Stimulated activated memory B cell treated with anti-CD40 and anti-IgM and Interleukin-4, amounts not matched to agents 10 μg/mL and 1 μg/mL and 100 μg/mL, for 72 hours (primary cell): ENCODE measurements at regions not wholly inside any gene's neighbourhood (a gene's known extent, or its start where the extent isn't known, plus 50 kb on each side); places are given as distances from the start of the nearest gene placed in this dataset.
A peak's percentile ranks its signal among the peaks of the same experiment; 100 is the strongest.
"Not testable (repeated sequence)": the region's sequence is repeated elsewhere in the genome, so short reads cannot be mapped to it uniquely, and the experiment has no call there.

Experiments
- ATAC-seq: fragments of 150-1000 bp; cut with Tn5 transposase; 2 replicates; pipeline ENCODE4 v1.10.0; 2021
- H3K27ac Mint-ChIP-seq: one replicate; pipeline ENCODE4 v1.8.0; 2022; ENCODE audit warnings: mild to moderate bottlenecking, mixed read lengths
- H3K27me3 Mint-ChIP-seq: one replicate; pipeline ENCODE4 v1.8.0; 2022; ENCODE audit warnings: mixed read lengths
- H3K36me3 Mint-ChIP-seq: one replicate; pipeline ENCODE4 v1.8.0; 2022; ENCODE audit warnings: mixed read lengths
- H3K4me1 Mint-ChIP-seq: one replicate; pipeline ENCODE4 v1.8.0; 2022; ENCODE audit warnings: mixed read lengths
- H3K4me3 Mint-ChIP-seq: one replicate; pipeline ENCODE4 v1.8.0; 2022; ENCODE audit warnings: mild to moderate bottlenecking, moderate library complexity, mixed read lengths
- H3K9me3 Mint-ChIP-seq: one replicate; pipeline ENCODE4 v1.8.0; 2022; ENCODE audit warnings: mixed read lengths

DNA sequence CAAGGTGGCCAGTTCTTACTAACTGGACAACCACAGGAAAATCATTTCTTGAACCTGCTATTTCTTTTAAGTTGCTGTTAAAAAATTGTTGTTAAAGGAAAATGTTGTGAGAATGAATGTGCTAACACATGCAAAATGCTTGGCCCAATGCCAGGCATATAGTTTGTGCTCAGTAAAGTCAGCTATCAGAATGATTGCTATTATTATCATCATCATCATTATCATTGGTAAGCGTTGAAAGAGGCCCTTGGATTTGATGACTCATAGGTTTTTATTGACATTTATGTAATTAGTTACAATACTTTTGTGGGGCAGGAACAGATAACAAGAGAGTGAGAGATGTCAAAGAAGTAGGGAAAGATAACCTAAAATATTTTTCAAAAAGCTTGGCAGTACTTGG, 394.2 kb upstream of the ZEB2 start:
- Mint-ChIP-seq H3K27ac (no peak overlapping the region), H3K36me3 (no peaks in the 10 kb centered on the region), H3K27me3 (no peaks in the 10 kb centered on the region), H3K4me3 (no peak overlapping the region), H3K4me1 (no peaks in the 10 kb centered on the region), H3K9me3 (no peaks in the 10 kb centered on the region)
- ATAC-seq = no peak

DNA sequence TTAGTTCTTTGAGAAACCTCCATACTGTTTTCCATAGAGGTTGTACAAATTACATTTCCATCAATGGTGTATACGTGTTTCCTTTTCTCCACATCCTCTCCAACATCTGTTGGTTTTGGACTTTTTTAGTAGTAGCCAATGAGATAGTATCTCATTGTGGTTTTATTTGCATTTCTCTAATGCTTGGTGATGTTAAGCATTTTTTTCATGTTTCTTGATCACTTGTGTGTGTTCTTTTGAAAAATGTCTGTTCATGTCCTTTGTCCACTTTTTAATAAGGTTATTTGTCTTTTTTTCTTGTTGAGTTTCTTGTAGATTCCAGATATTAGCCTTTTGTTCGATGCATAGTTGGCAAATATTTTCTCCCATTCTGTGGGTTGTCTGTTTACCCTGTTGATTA, 392.3 kb upstream of the ZEB2 start:
- ATAC-seq = no peak
- H3K27ac Mint-ChIP-seq = no peak overlapping the region
- H3K9me3 Mint-ChIP-seq = no peaks in the 10 kb centered on the region
- no peaks in the 10 kb centered on the region for H3K27me3 Mint-ChIP-seq
- no peak overlapping the region for H3K4me3 Mint-ChIP-seq
- no peaks in the 10 kb centered on the region for H3K36me3 Mint-ChIP-seq
- H3K4me1 Mint-ChIP-seq = no peaks in the 10 kb centered on the region

DNA sequence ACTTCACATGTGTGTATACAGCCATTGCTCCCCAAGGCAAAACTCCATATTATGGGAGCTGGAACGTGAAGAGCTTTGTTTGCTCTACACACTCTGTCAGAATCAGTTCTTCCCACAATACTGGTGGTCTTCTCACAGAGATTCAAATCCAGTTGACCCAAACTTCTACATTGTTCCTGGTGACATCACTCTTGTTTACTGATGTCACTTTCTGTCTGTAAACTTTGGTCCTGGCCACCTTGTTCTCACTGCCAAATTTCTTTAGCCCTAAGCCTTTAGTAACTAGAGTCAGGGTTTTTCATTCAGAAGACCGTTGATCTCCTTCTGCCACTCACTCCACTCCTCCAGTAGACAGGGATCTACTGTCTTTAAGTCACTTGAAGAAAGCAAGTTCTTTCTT, 386.0 kb upstream of the ZEB2 start:
- Mint-ChIP-seq H3K36me3 (peaks cover 5% of the 10 kb centered on the region), H3K27me3 (no peaks in the 10 kb centered on the region), H3K27ac (no peak overlapping the region), H3K4me1 (no peaks in the 10 kb centered on the region), H3K4me3 (no peak overlapping the region), H3K9me3 (peaks cover 5% of the 10 kb centered on the region)
- ATAC-seq = no peak

DNA sequence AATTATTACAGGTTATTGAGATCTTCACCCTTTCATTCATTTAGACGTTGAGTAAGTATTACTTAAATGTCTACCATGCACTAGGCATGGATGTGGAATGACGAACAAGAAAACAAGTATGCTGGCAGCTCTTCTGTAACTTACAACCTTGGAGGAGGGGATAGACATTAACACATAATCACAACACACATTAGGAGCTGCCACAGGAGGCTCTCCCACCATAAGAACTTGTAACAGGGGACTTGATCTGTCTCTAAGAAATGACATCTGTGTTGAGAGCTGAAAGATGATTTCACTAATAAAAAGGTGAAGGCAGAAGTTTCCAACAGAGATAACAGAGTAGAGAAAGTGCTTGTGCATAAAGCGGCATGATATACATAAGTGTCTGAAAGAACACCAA, 384.7 kb upstream of the ZEB2 start:
- H3K36me3 Mint-ChIP-seq = peaks cover 5% of the 10 kb centered on the region
- no peak overlapping the region for H3K27ac Mint-ChIP-seq
- no peak overlapping the region for H3K4me3 Mint-ChIP-seq
- no peaks in the 10 kb centered on the region for H3K4me1 Mint-ChIP-seq
- ATAC-seq = no peak
- H3K9me3 Mint-ChIP-seq = peaks cover 5% of the 10 kb centered on the region
- no peaks in the 10 kb centered on the region for H3K27me3 Mint-ChIP-seq

DNA sequence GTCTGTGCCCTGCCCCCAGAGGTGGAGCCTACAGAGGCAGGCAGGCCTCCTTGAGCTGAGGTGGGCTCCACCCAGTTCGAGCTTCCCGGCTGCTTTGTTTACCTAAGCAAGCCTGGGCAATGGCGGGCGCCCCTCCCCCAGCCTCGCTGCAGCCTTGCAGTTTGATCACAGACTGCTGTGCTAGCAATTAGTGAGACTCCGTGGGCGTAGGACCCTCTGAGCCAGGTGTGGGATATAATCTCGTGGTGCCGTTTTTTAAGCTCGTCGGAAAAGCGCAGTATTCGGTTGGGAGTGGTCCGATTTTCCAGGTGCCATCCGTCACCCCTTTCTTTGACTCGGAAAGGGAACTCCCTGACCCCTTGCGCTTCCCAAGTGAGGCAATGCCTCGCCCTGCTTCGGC, 383.1 kb upstream of the ZEB2 start:
- not testable (repeated sequence) for H3K27ac Mint-ChIP-seq, ATAC-seq, H3K4me1 Mint-ChIP-seq, H3K36me3 Mint-ChIP-seq, H3K4me3 Mint-ChIP-seq, H3K9me3 Mint-ChIP-seq, H3K27me3 Mint-ChIP-seq

DNA sequence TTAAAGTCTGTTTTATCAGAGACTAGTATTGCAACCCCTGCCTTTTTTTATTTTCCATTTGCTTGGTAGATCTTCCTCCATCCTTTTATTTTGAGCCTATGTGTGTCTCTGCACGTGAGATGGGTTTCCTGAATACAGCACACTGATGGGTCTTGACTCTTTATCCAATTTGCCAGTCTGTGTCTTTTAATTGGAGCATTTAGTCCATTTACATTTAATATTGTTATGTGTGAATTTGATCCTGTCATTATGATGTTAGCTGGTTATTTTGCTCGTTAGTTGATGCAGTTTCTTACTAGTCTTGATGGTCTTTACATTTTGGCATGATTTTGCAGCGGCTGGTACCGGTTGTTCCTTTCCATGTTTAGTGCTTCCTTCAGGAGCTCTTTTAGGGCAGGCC, 381.5 kb upstream of the ZEB2 start:
- not testable (repeated sequence) for ATAC-seq, H3K27ac Mint-ChIP-seq, H3K36me3 Mint-ChIP-seq, H3K9me3 Mint-ChIP-seq, H3K4me1 Mint-ChIP-seq, H3K4me3 Mint-ChIP-seq, H3K27me3 Mint-ChIP-seq

DNA sequence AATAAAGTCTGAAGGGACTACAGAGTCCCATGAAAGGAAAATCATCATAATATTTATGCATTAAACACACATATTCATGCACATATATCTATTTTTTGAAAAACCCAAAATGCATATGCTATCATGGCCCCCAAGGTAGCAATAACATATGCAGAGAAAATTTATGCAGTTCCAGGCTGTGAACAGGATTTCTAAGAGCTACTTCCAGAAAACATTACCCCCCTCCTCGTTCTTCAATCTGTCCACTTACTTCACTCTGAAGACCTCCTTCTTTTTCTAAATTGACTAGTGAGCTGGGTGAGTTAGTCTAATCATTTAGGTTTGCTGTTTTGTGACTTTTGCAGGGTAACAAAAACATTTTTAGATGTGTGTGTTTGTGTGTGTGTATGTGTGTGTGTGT, 376.4 kb upstream of the ZEB2 start:
- Mint-ChIP-seq H3K4me1 (no peaks in the 10 kb centered on the region), H3K36me3 (no peaks in the 10 kb centered on the region), H3K4me3 (no peak overlapping the region), H3K9me3 (no peaks in the 10 kb centered on the region), H3K27me3 (no peaks in the 10 kb centered on the region), H3K27ac (no peak overlapping the region)
- no peak for ATAC-seq

DNA sequence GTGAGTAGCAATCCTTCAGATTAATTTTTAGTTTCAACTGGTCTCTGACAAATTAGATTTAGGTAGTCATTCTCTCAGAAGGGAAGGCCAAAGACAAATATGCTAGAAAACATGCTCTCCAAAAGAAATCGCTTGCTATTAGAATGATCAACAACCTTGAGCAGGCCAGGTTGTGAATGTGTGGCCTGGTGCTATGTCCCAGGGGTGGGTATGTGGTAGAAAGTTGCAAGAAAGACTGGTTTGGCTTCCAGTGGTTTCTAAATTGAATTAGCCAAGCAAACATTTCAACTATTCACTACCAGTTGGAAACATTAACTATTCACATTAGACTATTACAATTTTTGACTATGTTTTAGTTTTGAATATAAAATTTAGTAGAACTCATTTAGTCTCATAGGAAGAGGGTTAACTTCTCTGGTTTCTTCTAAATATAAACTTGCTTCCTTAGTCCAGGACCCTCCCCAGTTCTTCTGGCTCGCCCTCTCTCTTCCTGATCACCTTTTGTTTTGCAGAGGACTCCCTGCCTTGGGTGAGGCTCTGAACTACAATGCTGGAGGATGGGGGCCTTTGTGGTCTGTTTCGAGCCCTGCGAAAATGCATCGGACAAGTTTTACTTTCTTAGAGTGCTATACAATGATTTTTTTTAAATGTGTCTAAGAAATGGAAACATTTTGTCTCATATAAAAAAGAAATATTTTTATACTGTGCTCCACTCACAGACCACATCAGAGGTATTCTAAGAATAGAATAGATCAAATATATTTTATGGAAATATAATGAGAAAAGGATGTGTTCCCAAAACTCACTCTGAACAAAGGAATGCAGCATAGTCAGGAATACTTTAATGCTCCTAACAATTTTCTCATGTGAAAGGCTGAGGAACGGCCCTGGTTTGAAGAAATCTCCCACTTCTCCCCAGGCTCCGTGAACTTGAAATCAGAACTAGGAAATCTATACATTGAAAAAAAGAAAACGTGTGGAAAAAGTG, 375.0 kb upstream of the ZEB2 start:
- Mint-ChIP-seq H3K4me1 (no peaks in the 10 kb centered on the region), H3K27me3 (no peaks in the 10 kb centered on the region), H3K4me3 (no peak overlapping the region), H3K9me3 (no peaks in the 10 kb centered on the region), H3K36me3 (no peaks in the 10 kb centered on the region), H3K27ac (no peak overlapping the region)
- ATAC-seq = no peak

DNA sequence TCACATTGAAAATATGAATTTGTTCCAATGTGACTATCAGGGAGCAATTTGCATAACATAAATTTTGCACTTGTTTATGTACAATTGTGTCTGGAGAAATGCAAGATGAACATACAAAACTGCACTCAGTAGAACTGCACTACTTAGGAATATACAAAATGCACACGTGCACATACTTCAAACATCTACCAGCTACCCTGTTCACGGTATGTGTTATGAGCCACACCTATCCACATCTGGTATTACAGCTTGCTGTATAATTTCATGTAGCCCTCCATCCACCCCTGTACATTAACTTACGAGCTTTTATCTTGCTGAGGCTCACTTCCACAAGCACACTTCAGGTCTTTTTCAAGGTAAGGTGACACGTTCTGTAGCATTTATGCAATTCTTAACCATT, 373.5 kb upstream of the ZEB2 start:
- H3K9me3 Mint-ChIP-seq = no peaks in the 10 kb centered on the region
- ATAC-seq = no peak
- no peaks in the 10 kb centered on the region for H3K27me3 Mint-ChIP-seq
- no peaks in the 10 kb centered on the region for H3K36me3 Mint-ChIP-seq
- H3K27ac Mint-ChIP-seq = no peak overlapping the region
- H3K4me3 Mint-ChIP-seq = no peak overlapping the region
- no peaks in the 10 kb centered on the region for H3K4me1 Mint-ChIP-seq

DNA sequence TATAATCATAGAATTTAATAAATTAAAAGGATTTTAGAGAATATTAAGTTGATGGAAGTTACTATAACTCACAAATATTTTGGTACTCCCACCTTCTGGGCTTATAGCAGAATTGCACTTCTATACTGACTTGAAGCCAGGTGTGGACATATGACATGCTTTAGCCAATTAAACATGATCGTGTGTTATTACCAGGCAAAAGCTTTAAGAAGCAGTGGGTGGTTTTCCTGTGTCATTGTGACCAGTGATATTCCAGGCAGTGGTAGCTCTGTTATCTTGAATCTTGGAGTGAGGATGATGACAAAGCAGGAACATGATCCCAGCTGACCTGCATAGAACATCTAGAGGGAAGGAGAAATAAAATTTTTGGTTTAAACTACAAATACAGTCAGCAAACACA, 370.9 kb upstream of the ZEB2 start:
- Mint-ChIP-seq H3K9me3 (no peaks in the 10 kb centered on the region), H3K36me3 (no peaks in the 10 kb centered on the region), H3K27ac (no peak overlapping the region), H3K27me3 (no peaks in the 10 kb centered on the region), H3K4me1 (no peaks in the 10 kb centered on the region), H3K4me3 (no peak overlapping the region)
- peak; percentile 48 for ATAC-seq

DNA sequence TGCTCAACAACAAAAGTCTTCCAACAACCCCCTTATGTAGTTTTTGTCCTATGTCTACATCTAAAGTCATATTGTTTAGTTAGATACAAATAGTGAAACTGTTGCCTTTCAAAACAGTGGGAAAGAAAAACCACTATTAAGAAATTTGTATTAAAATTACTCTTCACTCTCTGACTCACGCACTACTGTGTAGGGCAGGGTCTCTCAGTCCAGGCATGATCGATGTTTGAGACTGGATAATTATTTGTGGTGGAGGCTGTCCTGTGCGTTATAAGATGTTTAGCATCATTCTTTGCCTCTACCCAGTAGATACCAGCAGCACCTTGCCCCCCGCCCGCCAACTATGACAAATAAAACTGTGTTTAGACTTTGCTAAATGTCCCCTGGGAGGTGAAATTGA, 369.4 kb upstream of the ZEB2 start:
- H3K4me1 Mint-ChIP-seq = no peaks in the 10 kb centered on the region
- H3K27me3 Mint-ChIP-seq = no peaks in the 10 kb centered on the region

DNA sequence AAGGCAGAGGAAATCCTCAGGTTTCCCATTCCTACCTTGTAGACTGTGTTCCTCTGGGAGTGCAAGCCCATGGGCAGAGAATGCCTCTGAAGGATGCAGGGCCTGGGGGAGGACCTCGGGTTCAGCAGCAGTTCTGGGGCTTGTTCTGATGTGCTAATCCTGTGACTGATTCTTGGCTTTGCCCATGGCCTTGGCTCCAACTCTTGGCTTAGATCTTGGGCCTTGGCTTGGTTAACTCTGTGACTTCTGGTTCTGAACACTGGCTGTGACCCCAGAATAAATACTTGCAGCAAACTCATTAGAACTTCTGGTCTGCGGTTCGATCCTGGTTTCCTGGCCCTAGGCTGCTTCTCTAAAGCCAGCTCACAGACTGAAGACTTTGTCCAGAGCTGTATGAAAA, 366.9 kb upstream of the ZEB2 start:
- Mint-ChIP-seq H3K4me3 (no peak overlapping the region), H3K4me1 (no peaks in the 10 kb centered on the region), H3K27me3 (no peaks in the 10 kb centered on the region), H3K27ac (no peak overlapping the region), H3K36me3 (no peaks in the 10 kb centered on the region), H3K9me3 (no peaks in the 10 kb centered on the region)
- ATAC-seq = no peak

More for the DNA sequence above, 369.4 kb upstream of the ZEB2 start:
- Mint-ChIP-seq H3K27ac (no peak overlapping the region), H3K9me3 (no peaks in the 10 kb centered on the region), H3K4me3 (no peak overlapping the region), H3K36me3 (no peaks in the 10 kb centered on the region)
- no peak for ATAC-seq

DNA sequence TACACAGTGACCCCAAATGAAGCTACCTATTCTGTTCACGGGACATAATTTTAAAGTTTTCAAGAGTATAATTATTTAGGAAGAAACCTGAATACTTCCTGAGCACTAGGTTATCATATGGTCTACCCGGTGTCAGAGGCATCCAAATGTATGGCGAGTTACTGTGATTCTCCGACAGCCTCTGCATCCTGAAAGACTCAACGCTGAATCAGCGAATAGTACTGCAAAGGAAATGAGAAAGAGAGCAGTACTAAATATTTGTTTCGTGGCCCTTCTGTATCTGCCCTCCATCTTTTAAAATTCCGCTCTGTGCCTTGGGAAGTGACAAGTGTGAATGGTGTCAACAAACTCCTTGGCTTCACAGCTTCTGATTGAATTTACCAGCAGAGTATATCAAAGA, 358.0 kb upstream of the ZEB2 start:
- Mint-ChIP-seq H3K4me3 (no peak overlapping the region), H3K27me3 (no peaks in the 10 kb centered on the region), H3K27ac (no peak overlapping the region), H3K4me1 (no peaks in the 10 kb centered on the region), H3K36me3 (no peaks in the 10 kb centered on the region), H3K9me3 (no peaks in the 10 kb centered on the region)
- no peak for ATAC-seq

DNA sequence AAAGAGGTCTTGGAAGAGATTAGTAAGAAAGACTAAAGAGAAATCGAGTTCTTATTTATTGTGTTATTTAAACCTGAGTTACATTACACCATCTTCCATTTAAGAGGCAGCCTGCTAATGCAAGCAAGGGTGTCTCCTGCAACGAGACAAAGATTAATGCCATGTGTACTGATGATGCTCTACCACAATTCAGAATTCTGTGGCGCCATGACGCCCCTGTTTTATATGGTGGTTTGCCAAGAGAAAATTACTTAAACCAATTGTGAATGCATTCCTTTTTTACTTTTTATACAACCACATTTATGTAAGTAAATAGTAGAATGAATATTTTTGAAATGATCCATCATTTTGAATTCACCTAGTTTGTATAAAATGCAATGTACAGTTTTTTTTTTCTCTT, 356.1 kb upstream of the ZEB2 start:
- Mint-ChIP-seq H3K36me3 (no peaks in the 10 kb centered on the region), H3K9me3 (no peaks in the 10 kb centered on the region), H3K4me1 (no peaks in the 10 kb centered on the region), H3K27ac (no peak overlapping the region), H3K27me3 (no peaks in the 10 kb centered on the region), H3K4me3 (no peak overlapping the region)
- ATAC-seq = no peak

DNA sequence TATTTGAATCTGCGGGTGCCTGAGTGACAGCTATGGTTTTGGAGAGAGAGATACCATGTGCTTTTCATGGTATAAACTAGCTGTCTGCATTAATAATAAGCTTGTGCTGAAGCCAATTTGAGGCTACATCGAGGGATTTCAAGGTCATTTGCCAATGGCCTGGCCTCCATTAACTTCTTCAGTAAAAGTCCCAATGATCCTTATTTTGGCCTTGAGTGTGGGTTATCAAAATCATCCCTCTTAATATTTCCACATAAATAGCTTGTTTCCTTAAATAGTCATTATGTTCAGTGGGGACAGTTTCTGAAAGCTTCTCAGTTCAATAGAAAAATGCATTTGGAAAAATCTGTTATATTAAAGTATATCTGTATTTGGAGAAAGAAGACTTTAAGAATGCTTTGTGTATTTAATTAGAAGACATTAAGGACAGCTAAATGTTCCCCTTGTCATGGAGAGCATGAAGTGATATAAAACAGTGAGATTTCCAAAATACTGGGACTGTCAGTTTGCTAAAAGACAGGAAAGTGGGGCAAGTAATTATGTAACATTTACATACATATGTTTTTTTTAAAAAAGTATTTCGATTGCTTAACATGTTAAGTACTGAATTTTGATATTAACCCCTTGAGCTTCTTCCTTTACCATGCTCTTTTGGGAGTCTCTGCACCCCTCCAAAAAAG, 355.5 kb upstream of the ZEB2 start:
- Mint-ChIP-seq H3K36me3 (no peaks in the 10 kb centered on the region), H3K4me3 (no peak overlapping the region), H3K27me3 (no peaks in the 10 kb centered on the region), H3K4me1 (no peaks in the 10 kb centered on the region), H3K9me3 (no peaks in the 10 kb centered on the region), H3K27ac (no peak overlapping the region)
- no peak for ATAC-seq

DNA sequence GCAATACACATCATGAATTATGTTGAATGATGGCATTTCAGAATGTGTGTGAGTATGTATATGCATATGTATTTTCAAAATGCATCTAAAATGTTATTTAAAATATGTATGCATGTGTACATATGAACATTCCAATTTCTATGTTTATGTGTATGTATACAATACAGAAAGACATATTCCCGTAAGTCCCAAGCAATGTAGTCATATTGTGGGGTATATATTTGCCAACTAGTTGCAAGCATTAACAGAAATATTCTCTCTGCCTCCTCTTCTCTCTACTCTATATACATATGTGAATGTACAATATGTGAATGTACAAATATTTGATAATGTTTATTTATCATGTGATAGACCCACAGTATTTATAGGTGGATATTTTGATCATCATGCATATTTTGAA, 345.8 kb upstream of the ZEB2 start:
- H3K36me3 Mint-ChIP-seq = no peaks in the 10 kb centered on the region
- H3K27me3 Mint-ChIP-seq = no peaks in the 10 kb centered on the region
- H3K4me3 Mint-ChIP-seq = no peak overlapping the region
- H3K4me1 Mint-ChIP-seq = no peaks in the 10 kb centered on the region
- no peaks in the 10 kb centered on the region for H3K9me3 Mint-ChIP-seq
- H3K27ac Mint-ChIP-seq = no peak overlapping the region
- ATAC-seq = no peak
